GM18505 (cell line): ENCODE measurements at regions not wholly inside any gene's neighbourhood (a gene's known extent, or its start where the extent isn't known, plus 50 kb on each side); places are given as distances from the start of the nearest gene placed in this dataset.

Experiments
- ATAC-seq: cut with Tn5 transposase; IDR thresholded peaks from one replicate; pipeline ENCODE4 v1.9.1; 2021; ENCODE audit not compliant: unreplicated experiment
- POLR2A ChIP-seq: IDR thresholded peaks from 4 replicates; pipeline ENCODE4 v1.6.1; 2011; ENCODE audit warnings: borderline replicate concordance; ENCODE audit not compliant: insufficient read depth, insufficient read length; ENCODE audit errors: extremely low read depth

GRCh38 chr2:211258646-211259335 is 702.4 kb downstream of the CPS1 start:
- TF ChIP-seq POLR2A = no peak
- no peak for ATAC-seq

- no peak for ATAC-seq
- TF ChIP-seq POLR2A = no peak
These were observed 703.6 kb downstream of the CPS1 start for GRCh38 chr2:211259831-211260476.

GRCh38 chr2:211270257-211270656 is 713.9 kb downstream of the CPS1 start:
- no peak for TF ChIP-seq POLR2A
- no peak for ATAC-seq

- no peak for ATAC-seq
- no peak for TF ChIP-seq POLR2A
These were observed 725.2 kb downstream of the CPS1 start for GRCh38 chr2:211281430-211282073.

GRCh38 chr2:211302676-211303075 is 746.3 kb downstream of the CPS1 start:
- ATAC-seq = no peak
- TF ChIP-seq POLR2A = no peak

GRCh38 chr2:211306929-211307328 is 750.5 kb downstream of the CPS1 start:
- no peak for TF ChIP-seq POLR2A
- no peak for ATAC-seq
